ENCODE measurements at regions not wholly inside any gene's neighbourhood (a gene's known extent, or its start where the extent isn't known, plus 50 kb on each side); places are given as distances from the start of the nearest gene placed in this dataset.

DNA sequence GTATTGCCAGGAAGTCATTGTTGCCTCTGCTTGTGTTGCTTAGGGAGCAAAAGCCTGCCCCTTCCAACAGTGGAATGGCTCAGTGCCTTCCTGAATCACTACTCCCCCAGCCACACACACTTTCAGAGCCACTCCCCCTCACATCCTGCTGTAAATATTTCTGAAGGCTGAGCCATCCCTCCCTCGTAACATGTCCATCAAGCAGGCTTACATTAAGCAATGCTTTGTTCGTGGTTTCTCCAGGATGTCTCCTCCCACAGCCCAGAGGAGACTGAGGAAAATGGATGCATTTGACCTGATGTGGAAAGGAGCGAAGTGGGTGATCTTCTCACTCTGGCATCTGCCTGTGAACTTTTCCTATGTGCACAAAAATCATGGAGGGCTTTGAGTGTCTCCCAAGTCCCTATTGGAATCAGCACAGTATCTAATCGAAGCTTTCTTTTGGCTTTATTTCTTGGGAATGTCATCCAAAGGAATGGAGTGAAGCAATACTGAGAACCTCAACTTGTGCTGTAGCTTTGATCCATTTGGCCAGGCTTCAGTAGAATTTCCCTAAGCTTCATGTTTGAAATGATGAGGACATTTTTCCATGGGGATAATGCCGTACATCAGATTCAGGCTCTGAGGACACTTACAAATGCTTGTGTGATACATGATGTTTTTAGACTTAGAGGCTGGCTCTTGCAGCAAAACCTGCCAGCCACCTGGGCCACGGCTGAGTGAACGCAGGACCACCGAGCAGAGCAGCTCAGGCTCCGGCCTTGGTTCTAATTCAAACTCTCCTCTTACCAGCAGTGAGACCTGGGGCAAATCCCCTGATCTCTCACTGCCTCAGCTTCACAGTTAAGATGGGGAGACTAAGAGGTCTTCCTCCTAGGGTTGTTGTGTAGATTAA, 389.1 kb downstream of the ENC1 start:
- H3K4me3 ChIP-seq (ENCODE audit: low read depth, low read length) = no peak overlapping the region
- TF ChIP-seq, protein P1, sequence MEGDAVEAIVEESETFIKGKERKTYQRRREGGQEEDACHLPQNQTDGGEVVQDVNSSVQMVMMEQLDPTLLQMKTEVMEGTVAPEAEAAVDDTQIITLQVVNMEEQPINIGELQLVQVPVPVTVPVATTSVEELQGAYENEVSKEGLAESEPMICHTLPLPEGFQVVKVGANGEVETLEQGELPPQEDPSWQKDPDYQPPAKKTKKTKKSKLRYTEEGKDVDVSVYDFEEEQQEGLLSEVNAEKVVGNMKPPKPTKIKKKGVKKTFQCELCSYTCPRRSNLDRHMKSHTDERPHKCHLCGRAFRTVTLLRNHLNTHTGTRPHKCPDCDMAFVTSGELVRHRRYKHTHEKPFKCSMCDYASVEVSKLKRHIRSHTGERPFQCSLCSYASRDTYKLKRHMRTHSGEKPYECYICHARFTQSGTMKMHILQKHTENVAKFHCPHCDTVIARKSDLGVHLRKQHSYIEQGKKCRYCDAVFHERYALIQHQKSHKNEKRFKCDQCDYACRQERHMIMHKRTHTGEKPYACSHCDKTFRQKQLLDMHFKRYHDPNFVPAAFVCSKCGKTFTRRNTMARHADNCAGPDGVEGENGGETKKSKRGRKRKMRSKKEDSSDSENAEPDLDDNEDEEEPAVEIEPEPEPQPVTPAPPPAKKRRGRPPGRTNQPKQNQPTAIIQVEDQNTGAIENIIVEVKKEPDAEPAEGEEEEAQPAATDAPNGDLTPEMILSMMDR (IDR thresholded peaks at IDR 0.05; ENCODE audit: low read depth, low read length) = no peak

DNA sequence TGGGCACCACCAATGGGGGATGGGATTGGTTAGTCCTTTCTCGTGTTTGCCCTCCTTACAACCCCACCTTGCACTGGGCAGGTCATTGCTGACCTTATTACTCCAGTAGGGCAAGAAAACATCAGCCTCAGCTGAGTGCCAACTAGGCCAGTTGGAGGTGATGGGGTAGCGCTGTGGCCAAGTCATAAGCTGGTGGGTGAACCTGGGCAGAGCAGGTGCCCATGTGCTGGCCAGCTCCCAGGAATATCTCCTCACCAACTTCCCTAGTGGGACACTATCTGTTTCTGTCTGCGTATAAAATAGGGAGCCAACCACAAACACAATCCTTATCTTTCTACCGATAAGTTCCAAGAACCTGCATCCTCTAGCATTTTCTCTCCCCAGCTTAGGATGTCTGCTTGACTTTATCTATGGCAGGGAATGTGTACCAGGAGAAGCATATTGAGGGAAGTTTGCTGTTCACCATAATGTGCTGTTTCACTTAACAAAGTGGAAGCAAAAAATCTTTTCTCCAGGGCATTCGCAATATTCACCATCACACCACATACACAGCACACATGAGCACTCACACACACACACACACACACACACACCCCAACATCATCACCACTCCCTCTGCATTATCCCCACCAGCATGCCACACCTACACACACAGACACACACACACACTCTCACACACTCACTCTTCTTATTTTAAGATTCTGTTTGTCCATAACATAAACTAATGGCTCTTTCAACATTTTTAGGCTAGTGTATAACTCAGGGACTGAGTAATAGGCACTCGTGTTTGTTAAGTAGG, 390.0 kb downstream of the ENC1 start:
- TF ChIP-seq, protein P1 (IDR thresholded peaks at IDR 0.05; ENCODE audit: low read depth, low read length) = no peak
- H3K4me3 ChIP-seq (ENCODE audit: low read depth, low read length) = no peak overlapping the region

DNA sequence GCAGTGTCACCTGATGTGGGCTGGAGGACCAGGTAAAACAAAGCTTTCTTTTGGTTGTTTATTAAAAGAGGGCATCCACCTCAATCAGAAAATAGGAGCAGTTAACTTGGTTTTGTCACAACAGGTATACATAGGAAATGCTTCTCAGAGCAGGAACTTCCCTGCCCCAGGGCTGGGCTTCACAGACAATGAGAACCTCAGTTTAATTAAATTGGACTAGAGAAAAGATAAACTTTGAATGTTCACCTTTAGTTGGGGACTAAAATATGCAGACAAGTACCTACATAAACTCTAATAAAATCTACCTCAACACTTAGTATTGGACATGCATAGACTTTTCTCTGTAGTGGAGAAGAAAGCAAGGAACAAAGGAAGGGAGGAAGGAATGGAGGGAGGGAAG, 392.0 kb downstream of the ENC1 start:
- TF ChIP-seq, protein P1 (IDR thresholded peaks at IDR 0.05; ENCODE audit: low read depth, low read length) = no peak
- no peak overlapping the region for H3K4me3 ChIP-seq (ENCODE audit: low read depth, low read length)

DNA sequence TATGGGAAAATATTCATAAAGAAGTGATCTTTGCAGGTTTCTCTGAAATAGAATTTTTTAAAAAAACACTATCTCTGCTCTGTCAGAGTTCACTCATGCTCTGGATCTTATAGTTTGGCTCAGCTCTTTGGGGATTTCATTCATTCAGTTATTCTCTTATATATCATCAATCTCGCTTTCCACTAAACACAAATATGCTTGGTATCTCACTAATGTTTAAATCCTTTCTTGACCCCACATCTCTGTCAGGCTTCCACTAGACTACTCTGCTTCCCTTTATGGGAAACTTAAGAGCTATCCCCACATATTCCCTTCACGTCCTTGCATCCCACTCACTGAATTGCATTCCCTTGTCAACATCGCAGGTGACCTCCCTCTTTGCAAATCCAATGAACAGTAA, 396.1 kb downstream of the ENC1 start:
- TF ChIP-seq, protein P1 (IDR thresholded peaks at IDR 0.05; ENCODE audit: low read depth, low read length) = no peak

DNA sequence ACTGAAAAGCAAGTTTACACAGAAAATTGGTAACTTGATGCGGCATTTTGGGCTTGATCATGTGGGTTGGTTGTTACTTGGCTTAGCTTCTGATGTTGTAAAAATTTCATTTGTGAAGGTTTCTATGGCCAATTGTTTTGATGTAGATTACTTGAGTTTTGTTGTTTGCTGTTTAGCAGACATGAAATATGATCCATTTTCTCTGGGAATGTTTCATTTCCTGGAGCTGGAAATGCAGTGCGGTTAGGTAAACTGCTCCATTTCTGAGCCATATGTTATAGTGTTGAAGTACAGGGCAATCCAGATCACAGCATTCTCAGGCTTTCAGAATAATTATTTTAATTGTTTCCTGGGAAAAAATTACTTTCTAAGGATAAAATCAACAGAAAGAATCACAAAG, 396.9 kb downstream of the ENC1 start:
- TF ChIP-seq, protein P1 (IDR thresholded peaks at IDR 0.05; ENCODE audit: low read depth, low read length) = no peak

More for the DNA sequence above, 396.1 kb downstream of the ENC1 start:
- H3K4me3 ChIP-seq (ENCODE audit: low read depth, low read length) = no peak overlapping the region

DNA sequence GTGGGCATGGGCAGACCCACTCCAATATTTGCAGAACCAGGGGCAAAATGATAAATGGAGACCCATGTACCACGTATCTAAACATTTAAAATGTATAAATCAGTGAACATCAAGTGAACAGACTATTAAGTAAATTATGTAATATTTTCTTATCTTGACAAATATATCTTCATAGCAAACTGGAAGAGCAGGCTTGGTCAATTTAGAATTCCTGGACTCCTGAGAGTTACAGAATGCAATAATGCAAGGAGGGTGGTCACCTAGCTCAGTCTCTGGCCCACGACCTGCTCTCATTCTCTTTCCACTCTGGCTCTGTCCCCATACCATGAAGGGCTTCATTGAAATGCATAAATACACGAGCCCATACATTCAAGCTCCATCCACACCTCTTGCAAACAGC, 398.0 kb downstream of the ENC1 start:
- TF ChIP-seq, protein P1 (IDR thresholded peaks at IDR 0.05; ENCODE audit: low read depth, low read length) = no peak

More for the DNA sequence above, 396.9 kb downstream of the ENC1 start:
- H3K4me3 ChIP-seq (ENCODE audit: low read depth, low read length) = no peak overlapping the region

DNA sequence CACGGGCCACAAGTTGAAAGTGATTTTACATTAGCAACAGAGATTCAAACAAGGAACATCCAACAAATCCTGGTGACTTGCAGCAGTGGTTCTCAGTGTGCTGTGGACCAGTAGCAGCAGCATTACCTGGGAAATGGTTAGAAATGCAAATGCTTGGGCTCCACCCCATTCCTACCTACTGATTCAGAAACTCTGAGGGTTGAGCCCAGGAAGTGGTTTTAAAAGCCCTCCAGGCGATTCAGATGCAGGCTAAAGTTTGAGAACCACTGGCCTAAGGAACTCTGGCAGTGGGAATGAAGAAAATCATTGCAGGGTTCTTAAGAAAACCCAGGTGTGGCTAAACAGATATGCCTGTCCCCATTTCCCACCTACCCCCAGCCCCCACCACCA, 398.8 kb downstream of the ENC1 start:
- H3K4me3 ChIP-seq (ENCODE audit: low read depth, low read length) = no peak overlapping the region
- TF ChIP-seq, protein P1 (IDR thresholded peaks at IDR 0.05; ENCODE audit: low read depth, low read length) = no peak

More for the DNA sequence above, 398.0 kb downstream of the ENC1 start:
- no peak overlapping the region for H3K4me3 ChIP-seq (ENCODE audit: low read depth, low read length)

Data from WI38 (cell line).